Activated CD8-positive, alpha-beta memory T cell treated with anti-CD3 and anti-CD28 coated beads for 24 hours (primary cell): ENCODE measurements at regions not wholly inside any gene's neighbourhood (a gene's known extent, or its start where the extent isn't known, plus 50 kb on each side); places are given as distances from the start of the nearest gene placed in this dataset.
"Not testable (repeated sequence)": the region's sequence is repeated elsewhere in the genome, so short reads cannot be mapped to it uniquely, and the experiment has no call there.

Experiments used
- DNase-seq: peaks from one replicate; pipeline ENCODE4 v3.0.0-alpha.2; 2020

DNA sequence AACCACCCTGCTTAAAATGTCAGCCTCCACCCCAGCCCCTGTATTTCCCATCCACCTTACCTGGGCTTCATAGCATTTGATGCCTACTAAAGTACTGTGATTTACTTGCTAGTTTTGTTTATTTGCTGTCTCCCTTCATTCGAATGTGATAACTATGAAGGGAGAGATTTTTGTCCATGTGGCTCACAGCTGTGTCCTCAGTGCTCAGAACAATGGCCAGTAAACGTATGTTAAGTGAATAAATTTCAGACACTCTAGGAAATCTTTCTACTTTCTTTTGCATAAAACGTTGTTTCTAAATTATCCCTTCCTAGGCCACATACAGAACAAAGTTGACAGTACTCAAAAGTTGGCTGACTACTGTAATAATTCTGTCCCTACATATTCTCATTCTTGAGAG, 114.7 kb upstream of the OTUD4 start:
- no peak for DNase-seq

GRCh38 chr4:145293658-145294057, 113.3 kb upstream of the OTUD4 start:
- DNase-seq, result no peak

DNA sequence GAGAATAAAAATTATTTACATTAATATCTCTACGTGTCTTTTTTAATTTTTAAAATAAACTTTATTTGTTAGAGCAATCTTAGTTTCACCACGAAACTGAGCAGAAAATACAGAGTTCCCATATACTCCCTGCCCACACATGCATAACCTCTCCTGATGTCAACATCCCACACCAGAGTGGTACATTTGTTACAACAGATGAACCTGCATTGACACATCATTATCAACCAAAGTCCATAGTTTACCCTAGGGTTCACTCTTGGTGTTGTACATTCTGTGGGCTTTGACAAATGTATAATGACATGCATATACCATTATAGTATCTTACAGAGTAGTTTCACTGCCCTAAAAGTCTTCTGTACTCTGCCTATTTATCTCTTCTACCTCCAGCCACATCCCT, 110.6 kb upstream of the OTUD4 start:
- DNase-seq, result no peak

GRCh38 chr4:145289403-145290076, 109.2 kb upstream of the OTUD4 start:
- no peak for DNase-seq

- DNase-seq, result no peak
These were observed 107.0 kb upstream of the OTUD4 start for GRCh38 chr4:145287351-145287750.

- no peak for DNase-seq
These were observed 105.5 kb upstream of the OTUD4 start for GRCh38 chr4:145285928-145286327.

DNA sequence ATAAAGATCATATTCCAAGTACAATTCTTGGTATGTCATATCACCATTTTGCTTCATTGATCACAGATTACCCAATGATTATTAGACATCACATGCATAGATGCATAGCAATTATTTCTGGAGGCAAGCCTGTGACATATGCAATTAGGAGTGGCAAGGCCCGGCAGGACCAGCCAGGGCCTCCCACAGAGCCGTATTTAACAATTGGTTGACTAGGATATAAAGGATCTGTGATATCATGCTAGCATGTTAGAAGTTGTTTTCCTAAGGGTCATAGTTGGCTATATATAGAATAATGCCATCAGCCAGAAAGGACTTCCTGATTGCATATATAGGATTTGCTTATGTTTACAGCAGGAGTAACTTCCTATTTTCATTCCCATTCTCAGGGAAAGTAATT, 103.5 kb upstream of the OTUD4 start:
- DNase-seq, result no peak

DNA sequence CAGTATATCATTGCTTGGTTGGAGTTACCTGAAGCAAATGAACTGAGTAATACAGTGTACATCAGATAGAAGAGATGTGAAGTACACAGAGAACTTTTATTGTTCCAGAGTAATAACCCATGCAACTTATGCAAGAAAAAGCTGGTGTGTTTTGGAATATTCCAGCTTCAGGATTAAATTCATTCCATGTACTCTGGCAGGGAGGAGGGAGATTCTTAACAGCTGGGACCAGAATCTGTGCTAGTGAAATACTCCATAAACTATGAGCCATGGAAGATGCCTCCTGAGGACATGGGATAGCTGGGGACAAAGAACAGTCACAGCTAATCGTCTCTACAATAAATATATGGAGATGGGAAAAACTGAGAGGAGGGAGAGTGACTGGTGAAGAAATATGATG, 101.6 kb upstream of the OTUD4 start:
- DNase-seq, result no peak

GRCh38 chr4:145281224-145281623, 100.8 kb upstream of the OTUD4 start:
- DNase-seq, result no peak

- DNase-seq, result no peak
These were observed 100.2 kb upstream of the OTUD4 start for GRCh38 chr4:145280541-145280940.

DNA sequence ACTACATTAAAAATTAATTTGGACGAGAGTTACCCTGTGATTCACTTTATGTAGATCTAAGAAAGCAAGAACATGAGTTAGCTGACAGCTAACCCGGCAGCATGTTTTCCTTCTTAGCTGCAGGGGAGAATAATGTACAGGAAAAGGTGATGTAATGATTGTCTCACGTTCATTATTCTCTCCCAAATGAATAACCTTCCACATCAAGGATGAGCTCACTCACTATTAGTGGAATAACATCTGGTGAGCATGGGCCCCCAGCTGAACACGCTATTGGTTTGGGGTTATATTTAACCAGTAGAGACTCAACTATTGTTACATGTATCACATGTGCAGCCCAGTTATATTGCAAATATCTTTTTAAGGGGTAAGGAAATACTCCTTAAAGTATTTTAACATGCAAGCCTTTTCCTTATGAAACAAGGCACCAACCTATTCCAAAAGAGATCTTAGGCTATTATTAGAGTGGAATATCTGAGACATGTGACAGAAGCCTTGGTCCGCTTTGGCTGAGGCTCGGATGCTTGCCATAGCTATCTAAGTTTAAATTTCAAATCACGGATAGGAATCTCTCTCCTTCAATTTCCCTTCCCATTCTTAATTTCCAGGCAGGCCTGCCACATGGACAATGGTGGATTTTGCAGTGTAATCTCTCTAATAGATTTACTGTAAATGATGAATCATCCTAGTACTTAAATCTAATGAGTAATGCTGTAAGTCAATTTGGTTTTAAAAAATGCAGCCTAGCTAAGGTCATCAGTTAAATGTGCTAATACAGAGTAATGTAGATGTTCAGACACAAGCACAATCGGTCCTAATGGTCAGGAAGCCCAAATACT, 99.0 kb upstream of the OTUD4 start:
- no peak for DNase-seq

DNA sequence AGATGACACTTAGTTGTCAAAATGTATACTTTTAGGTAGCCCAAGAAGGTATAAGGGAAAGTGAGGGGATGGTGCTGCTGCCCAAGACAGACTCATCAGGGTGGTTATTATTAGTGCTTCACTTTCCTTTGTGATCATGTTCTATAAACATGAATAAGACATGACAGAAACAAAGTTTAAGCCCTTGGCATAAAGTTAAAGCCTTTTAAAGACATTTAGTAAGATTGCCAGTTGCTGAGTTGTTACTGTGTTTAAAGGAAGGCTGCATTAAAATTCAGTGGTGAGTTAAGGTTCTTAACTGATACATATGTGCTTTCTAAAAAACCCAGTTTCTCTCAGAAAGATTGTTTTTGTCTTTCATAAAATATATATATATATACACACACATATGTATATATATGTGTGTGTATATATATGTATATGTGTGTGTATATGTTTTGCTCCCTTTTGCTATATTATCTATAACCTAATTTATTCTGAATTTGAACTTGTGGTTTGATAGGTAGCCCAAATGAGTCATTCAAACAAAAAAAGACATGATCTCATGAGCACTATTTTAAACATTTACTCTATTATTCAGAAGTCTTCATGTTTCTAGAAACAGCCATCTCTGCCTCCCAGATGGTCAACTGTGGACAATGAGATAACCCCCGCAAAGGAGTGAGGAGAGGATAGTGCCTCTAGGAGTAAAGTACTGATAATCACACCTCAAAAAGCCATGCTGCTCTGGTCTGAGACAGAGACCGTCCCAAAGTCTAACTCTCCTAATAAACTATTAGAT, 98.1 kb upstream of the OTUD4 start:
- DNase-seq, result no peak

GRCh38 chr4:145277011-145277410, 96.6 kb upstream of the OTUD4 start:
- no peak for DNase-seq

- no peak for DNase-seq
These were observed 95.7 kb upstream of the OTUD4 start for GRCh38 chr4:145276050-145276449.

GRCh38 chr4:145271194-145271593, 90.8 kb upstream of the OTUD4 start:
- no peak for DNase-seq

DNA sequence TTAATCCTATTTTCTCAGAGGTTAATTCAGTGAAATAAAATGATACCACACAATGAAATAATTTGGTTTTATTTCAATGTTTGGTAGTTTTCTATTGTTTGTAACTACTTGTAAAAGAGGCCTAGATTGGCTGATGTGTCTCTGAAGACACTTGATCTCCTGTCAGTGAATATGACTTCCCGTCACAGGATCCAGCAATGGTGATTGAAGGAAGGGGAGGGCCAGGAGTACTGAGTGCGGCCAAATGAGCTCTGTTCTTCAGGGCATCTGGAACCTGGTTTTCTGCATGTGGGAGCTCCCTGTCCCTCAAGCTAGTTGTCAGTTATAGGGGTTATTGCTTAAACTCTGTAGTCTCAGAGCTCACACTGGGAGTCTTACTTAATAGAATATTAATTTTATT, 86.5 kb upstream of the OTUD4 start:
- DNase-seq, result no peak

DNA sequence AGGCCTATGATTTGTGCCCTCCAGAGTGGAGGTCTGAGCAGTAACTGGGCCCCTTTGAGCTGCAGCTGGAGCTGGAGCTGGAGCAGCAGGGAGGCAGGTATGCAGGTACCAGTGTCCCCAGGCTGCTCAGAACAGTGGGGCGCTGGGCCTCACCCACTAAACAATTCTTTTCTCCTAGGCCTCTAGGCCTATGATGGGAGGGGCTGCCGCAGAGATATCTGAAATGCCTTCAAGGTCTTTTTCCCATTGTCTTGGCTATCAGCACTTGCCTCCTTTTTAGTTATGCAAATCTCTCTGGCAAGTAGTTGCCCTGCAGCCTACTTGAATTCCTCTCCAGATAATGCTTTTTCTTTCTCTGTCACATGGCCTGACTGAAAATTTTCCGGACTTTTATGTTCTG, 79.7 kb upstream of the OTUD4 start:
- no peak for DNase-seq

DNA sequence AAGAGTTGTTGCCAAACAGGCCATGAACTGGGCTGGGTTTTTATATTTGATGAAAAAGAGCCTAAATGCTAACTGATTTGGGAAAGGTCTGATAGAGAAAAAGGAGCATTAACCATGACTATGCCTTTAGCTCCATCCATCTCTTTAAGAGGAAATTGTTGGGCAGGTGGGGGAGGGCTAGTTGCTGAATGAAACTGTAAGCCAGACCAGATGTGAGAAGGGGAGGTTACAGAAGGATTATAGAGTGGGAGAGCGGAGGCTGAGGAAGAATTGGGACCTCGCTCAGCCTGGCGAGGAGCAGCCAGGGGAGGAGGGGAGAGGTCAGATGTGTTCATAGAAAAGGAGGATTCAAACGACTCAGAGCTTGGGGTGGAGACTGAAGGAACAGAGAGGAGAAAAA, 74.9 kb upstream of the OTUD4 start:
- not testable (repeated sequence) for DNase-seq

DNA sequence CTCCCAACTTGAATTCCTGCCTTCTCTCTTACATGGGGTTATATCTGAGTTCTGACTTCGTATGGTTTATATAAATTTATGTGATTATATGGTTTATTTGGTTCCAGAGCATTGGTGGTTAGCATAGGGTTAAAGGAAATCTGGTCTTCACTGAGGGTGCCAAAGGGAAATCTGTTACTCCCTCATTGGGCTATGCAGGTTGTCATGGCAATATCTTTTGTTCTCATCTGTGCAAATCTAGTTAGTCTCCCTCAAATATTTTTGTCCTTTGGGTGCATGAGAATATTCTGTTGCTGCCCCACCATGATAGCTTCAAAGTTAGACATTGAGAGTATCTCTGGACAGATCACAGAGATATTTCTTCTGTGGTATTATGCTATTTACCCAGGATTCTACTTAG, 71.8 kb upstream of the OTUD4 start:
- DNase-seq, result no peak

DNA sequence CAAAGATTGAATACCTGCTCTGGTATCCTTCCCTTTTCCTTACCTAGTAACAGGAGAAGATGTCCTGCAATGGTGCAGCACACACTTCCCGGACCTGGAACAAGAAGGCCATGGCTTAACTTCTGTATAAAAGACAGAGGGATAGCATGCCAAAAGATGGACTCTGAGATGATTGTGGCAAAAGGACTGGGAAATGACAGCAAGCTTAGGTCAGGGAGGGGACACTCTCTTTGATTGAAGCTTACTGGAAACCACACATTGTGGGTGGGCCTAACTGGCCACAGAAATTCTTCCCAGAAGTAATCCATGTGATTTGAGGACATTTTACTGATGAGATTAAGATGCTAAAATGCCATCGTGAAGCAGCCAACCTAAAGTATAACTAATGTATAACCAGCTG, 71.0 kb upstream of the OTUD4 start:
- no peak for DNase-seq

GRCh38 chr4:145248971-145249370, 68.6 kb upstream of the OTUD4 start:
- no peak for DNase-seq

DNA sequence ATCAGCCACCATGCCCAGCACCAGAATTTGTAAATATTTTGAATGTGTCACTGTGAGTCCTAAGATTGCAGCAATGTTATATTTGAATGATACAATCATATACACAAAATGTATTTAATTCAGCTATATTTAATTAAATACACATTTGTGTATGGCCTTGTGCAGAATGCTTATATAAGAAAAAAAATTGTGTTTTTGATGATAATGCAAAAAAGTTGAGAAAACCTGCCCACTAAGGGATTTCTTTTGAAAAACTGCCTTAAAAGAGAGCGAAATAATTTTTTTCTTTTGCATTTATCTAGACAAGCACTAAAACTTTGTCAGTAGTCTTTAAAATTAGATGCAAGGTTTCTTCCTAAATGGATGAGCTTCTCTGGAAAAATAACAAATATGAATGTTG, 68.1 kb upstream of the OTUD4 start:
- DNase-seq, result no peak

DNA sequence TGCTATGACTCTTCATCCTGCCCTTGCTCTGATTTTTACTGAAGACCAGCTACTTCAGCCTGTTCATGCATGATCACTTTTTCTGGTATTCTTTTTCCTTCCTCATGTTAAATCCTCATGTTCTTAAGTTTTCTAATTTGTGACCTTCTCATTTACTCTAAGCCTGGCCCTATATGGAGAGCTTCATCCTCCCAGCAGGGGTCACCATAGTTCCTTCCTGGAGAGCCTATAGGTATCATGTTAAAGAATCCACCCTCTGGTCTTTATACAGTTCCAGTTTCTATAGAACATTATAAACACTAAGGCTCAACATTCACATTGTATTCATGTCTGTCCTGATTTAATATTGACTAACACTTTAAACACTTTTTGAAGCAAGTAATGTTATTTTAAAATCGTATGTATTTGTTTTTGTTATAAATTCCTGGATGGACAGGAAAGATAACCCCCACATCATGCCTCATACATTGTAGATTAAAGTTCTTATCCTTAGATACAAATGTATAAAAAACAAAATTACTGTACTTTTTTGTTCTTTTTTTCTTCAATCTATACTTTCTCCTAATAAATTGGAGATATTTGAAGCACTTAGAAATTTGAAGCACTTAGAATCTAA, 53.8 kb upstream of the OTUD4 start:
- peak; percentile 70 for DNase-seq
